ENCODE measurements at regions not wholly inside any gene's neighbourhood (a gene's known extent, or its start where the extent isn't known, plus 50 kb on each side); places are given as distances from the start of the nearest gene placed in this dataset.

DNA sequence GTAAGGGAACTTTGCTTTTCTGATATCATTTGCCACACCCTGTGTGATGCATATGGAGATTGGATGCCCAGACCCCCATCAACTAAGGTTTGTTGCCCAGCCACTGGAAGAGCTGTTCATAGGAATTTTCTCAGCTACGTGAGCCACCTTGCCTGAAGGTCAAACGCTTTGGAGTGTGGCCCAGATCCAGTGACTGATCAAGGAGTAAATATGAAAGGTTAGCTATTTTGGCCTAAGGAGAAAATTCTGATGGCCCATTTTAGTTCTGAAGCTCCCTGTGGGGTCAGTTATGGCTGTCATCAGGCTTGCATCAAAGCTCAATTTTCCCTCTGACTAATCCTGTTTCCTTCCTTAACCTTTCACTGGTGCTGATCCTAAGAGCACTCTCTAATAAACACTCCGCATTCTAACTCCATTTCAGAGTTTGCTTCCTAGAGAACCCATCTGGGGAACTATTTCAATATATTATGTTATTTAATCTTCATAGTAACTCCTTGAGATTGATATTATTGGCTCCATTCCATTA lies 407.7 kb downstream of the SPRY1 start:
- H3K4me3 ChIP-seq = no peak overlapping the region
- no peaks in the 10 kb centered on the region for H3K36me3 ChIP-seq
- no peak overlapping the region for H3K27ac ChIP-seq
- H3K27me3 ChIP-seq = no peaks in the 10 kb centered on the region
- no peaks in the 10 kb centered on the region for H3K9me3 ChIP-seq
- no peak for DNase-seq
- H3K4me1 ChIP-seq = no peaks in the 10 kb centered on the region
- TF ChIP-seq, protein P1, sequence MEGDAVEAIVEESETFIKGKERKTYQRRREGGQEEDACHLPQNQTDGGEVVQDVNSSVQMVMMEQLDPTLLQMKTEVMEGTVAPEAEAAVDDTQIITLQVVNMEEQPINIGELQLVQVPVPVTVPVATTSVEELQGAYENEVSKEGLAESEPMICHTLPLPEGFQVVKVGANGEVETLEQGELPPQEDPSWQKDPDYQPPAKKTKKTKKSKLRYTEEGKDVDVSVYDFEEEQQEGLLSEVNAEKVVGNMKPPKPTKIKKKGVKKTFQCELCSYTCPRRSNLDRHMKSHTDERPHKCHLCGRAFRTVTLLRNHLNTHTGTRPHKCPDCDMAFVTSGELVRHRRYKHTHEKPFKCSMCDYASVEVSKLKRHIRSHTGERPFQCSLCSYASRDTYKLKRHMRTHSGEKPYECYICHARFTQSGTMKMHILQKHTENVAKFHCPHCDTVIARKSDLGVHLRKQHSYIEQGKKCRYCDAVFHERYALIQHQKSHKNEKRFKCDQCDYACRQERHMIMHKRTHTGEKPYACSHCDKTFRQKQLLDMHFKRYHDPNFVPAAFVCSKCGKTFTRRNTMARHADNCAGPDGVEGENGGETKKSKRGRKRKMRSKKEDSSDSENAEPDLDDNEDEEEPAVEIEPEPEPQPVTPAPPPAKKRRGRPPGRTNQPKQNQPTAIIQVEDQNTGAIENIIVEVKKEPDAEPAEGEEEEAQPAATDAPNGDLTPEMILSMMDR (IDR thresholded peaks at IDR 0.05) = no peak
- TF ChIP-seq POLR2A (IDR thresholded peaks at IDR 0.05) = no peak

DNA sequence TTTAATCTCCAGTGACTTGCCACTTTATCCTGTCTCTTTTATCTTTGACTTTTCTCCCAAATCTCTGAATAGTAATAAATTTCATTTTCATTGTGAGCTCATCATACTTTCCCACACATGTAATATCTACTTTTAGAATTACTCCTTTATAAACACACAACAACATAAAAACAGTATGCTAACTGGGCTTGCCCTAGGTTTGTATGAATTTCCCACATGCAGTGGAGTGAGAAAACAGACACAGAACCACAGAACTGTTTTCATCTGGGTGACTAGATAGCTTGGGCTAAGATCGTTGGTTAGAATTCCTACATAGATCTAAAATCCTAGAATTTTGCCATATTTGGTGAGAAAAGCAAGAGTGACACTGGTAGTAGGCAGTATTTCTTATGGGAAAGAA lies 409.5 kb downstream of the SPRY1 start:
- H3K4me1 ChIP-seq = no peaks in the 10 kb centered on the region
- H3K27me3 ChIP-seq = no peaks in the 10 kb centered on the region
- no peak overlapping the region for H3K4me3 ChIP-seq
- H3K27ac ChIP-seq = no peak overlapping the region
- TF ChIP-seq, protein P1 (IDR thresholded peaks at IDR 0.05) = no peak
- TF ChIP-seq POLR2A (IDR thresholded peaks at IDR 0.05) = no peak
- no peaks in the 10 kb centered on the region for H3K9me3 ChIP-seq
- no peak for DNase-seq
- no peaks in the 10 kb centered on the region for H3K36me3 ChIP-seq

DNA sequence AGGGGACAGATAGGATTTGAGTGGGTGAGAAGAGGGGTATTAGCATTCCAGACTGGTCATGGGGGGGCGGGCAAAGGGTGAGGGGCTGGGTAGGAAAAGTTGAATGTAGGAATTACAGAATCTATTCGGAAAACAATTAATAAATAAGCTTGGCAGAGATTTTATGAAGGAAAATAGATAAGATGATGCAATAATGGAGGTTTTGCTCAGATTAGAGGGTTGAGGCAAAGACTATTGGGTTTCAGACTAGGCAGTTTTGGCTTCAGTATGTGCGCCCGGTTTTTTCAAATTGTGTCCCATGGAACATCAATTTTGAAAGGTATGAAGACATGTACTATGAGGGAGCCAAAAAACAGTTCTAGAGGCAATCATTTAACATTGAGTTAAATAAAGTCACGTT lies 410.6 kb downstream of the SPRY1 start:
- no peaks in the 10 kb centered on the region for H3K9me3 ChIP-seq
- no peak overlapping the region for H3K4me3 ChIP-seq
- H3K27me3 ChIP-seq = no peaks in the 10 kb centered on the region
- DNase-seq = no peak
- no peaks in the 10 kb centered on the region for H3K36me3 ChIP-seq
- no peak for TF ChIP-seq POLR2A (IDR thresholded peaks at IDR 0.05)
- TF ChIP-seq, protein P1 (IDR thresholded peaks at IDR 0.05) = no peak
- H3K4me1 ChIP-seq = no peaks in the 10 kb centered on the region
- no peak overlapping the region for H3K27ac ChIP-seq

DNA sequence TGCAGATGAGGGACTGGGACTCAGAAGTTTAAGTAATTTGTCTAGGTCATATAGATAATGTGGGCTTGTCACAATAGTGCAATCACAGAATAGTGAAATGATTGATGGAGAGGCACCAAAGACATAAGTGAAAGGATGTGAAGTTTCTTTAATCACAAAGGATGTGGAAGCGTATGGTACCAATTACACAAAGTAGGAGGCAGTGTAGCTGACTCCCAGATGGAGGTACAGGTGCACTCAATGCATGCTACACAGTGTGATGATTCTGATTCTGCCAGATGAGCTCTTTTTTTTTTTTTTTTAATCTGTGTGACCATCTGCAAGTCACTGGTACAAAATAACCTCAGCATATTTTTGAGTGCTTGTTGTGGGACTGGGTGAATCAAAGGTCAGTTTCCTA lies 411.3 kb downstream of the SPRY1 start:
- no peak for TF ChIP-seq POLR2A (IDR thresholded peaks at IDR 0.05)
- TF ChIP-seq, protein P1 (IDR thresholded peaks at IDR 0.05) = no peak
- no peak for DNase-seq
- Histone ChIP-seq H3K4me3 (no peak overlapping the region), H3K27ac (no peak overlapping the region), H3K36me3 (no peaks in the 10 kb centered on the region), H3K4me1 (no peaks in the 10 kb centered on the region), H3K27me3 (no peaks in the 10 kb centered on the region), H3K9me3 (no peaks in the 10 kb centered on the region)

DNA sequence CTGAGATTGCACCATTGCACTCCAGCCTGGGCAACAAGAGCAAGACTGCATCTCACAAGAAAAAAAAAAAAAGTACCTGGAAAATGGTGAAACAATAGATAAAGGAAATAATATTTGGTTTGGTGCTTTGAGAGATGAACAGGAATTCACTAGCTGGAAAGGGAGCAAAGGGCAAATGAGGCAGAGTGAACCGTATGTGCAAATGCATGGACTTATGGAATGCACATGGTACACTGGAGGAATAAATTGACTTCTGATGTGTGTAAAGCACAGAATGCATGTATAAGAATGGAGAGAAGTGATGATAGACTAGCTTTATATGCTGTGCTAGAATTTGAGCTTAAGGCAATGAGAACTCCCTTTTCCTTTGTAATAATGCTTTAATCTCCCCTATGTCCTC lies 413.3 kb downstream of the SPRY1 start:
- no peak overlapping the region for H3K27ac ChIP-seq
- H3K9me3 ChIP-seq = no peaks in the 10 kb centered on the region
- no peaks in the 10 kb centered on the region for H3K27me3 ChIP-seq
- no peak for DNase-seq
- no peak overlapping the region for H3K4me3 ChIP-seq
- H3K4me1 ChIP-seq = no peaks in the 10 kb centered on the region
- no peaks in the 10 kb centered on the region for H3K36me3 ChIP-seq
- TF ChIP-seq POLR2A (IDR thresholded peaks at IDR 0.05) = no peak
- TF ChIP-seq, protein P1 (IDR thresholded peaks at IDR 0.05) = no peak

DNA sequence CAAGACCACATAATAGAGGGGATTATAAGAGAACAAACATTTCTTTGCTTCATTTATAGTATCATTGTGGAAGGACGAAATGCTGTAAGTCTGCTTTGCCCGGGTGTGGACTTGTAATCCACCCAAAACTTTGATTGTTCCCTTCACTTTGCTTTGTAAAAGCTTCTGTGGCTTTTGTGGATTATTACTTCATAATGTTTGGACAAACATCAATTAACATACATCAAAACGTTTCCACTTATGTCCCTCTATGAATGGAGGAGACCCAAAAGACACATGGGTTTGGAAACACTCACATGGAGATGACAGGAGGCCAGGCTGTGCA lies 415.4 kb downstream of the SPRY1 start:
- H3K27ac ChIP-seq = peak overlapping the region in 1 of 4 donors; percentile 49
- TF ChIP-seq, protein P1 (IDR thresholded peaks at IDR 0.05) = no peak
- TF ChIP-seq POLR2A (IDR thresholded peaks at IDR 0.05) = no peak

More for the DNA sequence above, 415.4 kb downstream of the SPRY1 start:
- H3K27me3 ChIP-seq = no peaks in the 10 kb centered on the region
- H3K9me3 ChIP-seq = no peaks in the 10 kb centered on the region
- no peaks in the 10 kb centered on the region for H3K36me3 ChIP-seq
- H3K4me3 ChIP-seq = peak overlapping the region in 1 of 4 donors; percentile 11
- DNase-seq = no peak
- H3K4me1 ChIP-seq = no peaks in the 10 kb centered on the region
